Stomach smooth muscle (tissue), 2 donors: ENCODE measurements at regions not wholly inside any gene's neighbourhood (a gene's known extent, or its start where the extent isn't known, plus 50 kb on each side); places are given as distances from the start of the nearest gene placed in this dataset.

Experiments
- H3K27ac ChIP-seq: one replicate; pipeline ENCODE4 v1.7.0; 2013; ENCODE audit warnings: mild to moderate bottlenecking, low read length, inconsistent platforms
- H3K27me3 ChIP-seq, 2 donors: one replicate each; pipeline ENCODE4 v1.7.0; 2013; ENCODE audit warnings: low read length in 2 of 2; ENCODE audit not compliant: insufficient read depth in 2 of 2, control insufficient read depth in 1 of 2
- H3K36me3 ChIP-seq, 2 donors: one replicate each; pipeline ENCODE4 v1.7.0; 2013; ENCODE audit warnings: low read length in 2 of 2; ENCODE audit not compliant: control insufficient read depth in 2 of 2, insufficient read depth in 2 of 2
- H3K4me1 ChIP-seq: one replicate; pipeline ENCODE4 v1.7.0; 2013; ENCODE audit warnings: low read length; ENCODE audit not compliant: control insufficient read depth, insufficient read depth
- H3K4me3 ChIP-seq, 2 donors: one replicate each; pipeline ENCODE4 v1.7.0; 2013; ENCODE audit warnings: low read length in 2 of 2
- H3K9ac ChIP-seq, 2 donors: one replicate each; pipeline ENCODE4 v1.7.0; 2013; ENCODE audit warnings: low read length in 2 of 2, mild to moderate bottlenecking in 1 of 2
- H3K9me3 ChIP-seq, 2 donors: one replicate each; pipeline ENCODE4 v1.7.0; 2013; ENCODE audit warnings: low read length in 2 of 2; ENCODE audit not compliant: control insufficient read depth in 2 of 2
- donor health status: healthy.
- donor health status: Pancreatic carcinoma.

GRCh38 chr20:50304923-50305635, 114.4 kb downstream of the CEBPB start:
- Histone ChIP-seq H3K27ac (peak overlapping the region; percentile 99), H3K4me3 (peak overlapping the region in 1 of 2 donors; percentile 35), H3K4me1 (peaks cover 52% of the 10 kb centered on the region), H3K9me3 (no peaks in the 10 kb centered on the region), H3K36me3 (no peaks in the 10 kb centered on the region), H3K9ac (peak overlapping the region; percentile 70 to 72), H3K27me3 (no peaks in the 10 kb centered on the region)

- Histone ChIP-seq H3K4me3 (peak overlapping the region in 1 of 2 donors; percentile 15), H3K4me1 (peaks cover 56% of the 10 kb centered on the region)
Observed at GRCh38 chr20:50305636-50306477, 115.2 kb downstream of the CEBPB start.

GRCh38 chr20:50306478-50307423, 116.1 kb downstream of the CEBPB start:
- H3K4me1 ChIP-seq, result peaks cover 62% of the 10 kb centered on the region

More at GRCh38 chr20:50305636-50306477, 115.2 kb downstream of the CEBPB start:
- peak overlapping the region; percentile 99 for H3K27ac ChIP-seq
- peak overlapping the region; percentile 49 to 72 for H3K9ac ChIP-seq
- no peaks in the 10 kb centered on the region for H3K27me3 ChIP-seq
- no peaks in the 10 kb centered on the region for H3K9me3 ChIP-seq
- H3K36me3 ChIP-seq, result no peaks in the 10 kb centered on the region

GRCh38 chr20:50308166-50308512, 117.5 kb downstream of the CEBPB start:
- H3K4me3 ChIP-seq, result peak overlapping the region; percentile 8 to 52
- H3K9ac ChIP-seq, result peak overlapping the region; percentile 50 to 88

More at GRCh38 chr20:50306478-50307423, 116.1 kb downstream of the CEBPB start:
- peak overlapping the region in 1 of 2 donors; percentile 72 for H3K9ac ChIP-seq
- peak overlapping the region; percentile 99 for H3K27ac ChIP-seq
- H3K4me3 ChIP-seq, result no peak overlapping the region
- no peaks in the 10 kb centered on the region for H3K36me3 ChIP-seq
- no peaks in the 10 kb centered on the region for H3K9me3 ChIP-seq
- H3K27me3 ChIP-seq, result no peaks in the 10 kb centered on the region

GRCh38 chr20:50308513-50309279, 118.1 kb downstream of the CEBPB start:
- Histone ChIP-seq H3K27me3 (no peaks in the 10 kb centered on the region), H3K4me3 (peak overlapping the region; percentile 8 to 52), H3K36me3 (no peaks in the 10 kb centered on the region), H3K27ac (peak overlapping the region; percentile 96), H3K9ac (peak overlapping the region; percentile 73 to 88), H3K4me1 (peaks cover 73% of the 10 kb centered on the region), H3K9me3 (no peaks in the 10 kb centered on the region)

More at GRCh38 chr20:50308166-50308512, 117.5 kb downstream of the CEBPB start:
- no peaks in the 10 kb centered on the region for H3K36me3 ChIP-seq
- H3K27ac ChIP-seq, result peak overlapping the region; percentile 96
- H3K4me1 ChIP-seq, result peaks cover 74% of the 10 kb centered on the region
- no peaks in the 10 kb centered on the region for H3K9me3 ChIP-seq
- no peaks in the 10 kb centered on the region for H3K27me3 ChIP-seq

GRCh38 chr20:50309280-50309763, 118.7 kb downstream of the CEBPB start:
- Histone ChIP-seq H3K9me3 (no peaks in the 10 kb centered on the region), H3K27me3 (no peaks in the 10 kb centered on the region), H3K4me1 (peaks cover 67% of the 10 kb centered on the region), H3K4me3 (peak overlapping the region in 1 of 2 donors; percentile 40), H3K36me3 (no peaks in the 10 kb centered on the region), H3K9ac (peak overlapping the region; percentile 60 to 73), H3K27ac (peak overlapping the region; percentile 96)

- H3K4me3 ChIP-seq, result no peak overlapping the region
- H3K36me3 ChIP-seq, result no peaks in the 10 kb centered on the region
- H3K9ac ChIP-seq, result peak overlapping the region in 1 of 2 donors; percentile 73
- H3K27ac ChIP-seq, result peak overlapping the region; percentile 96
- no peaks in the 10 kb centered on the region for H3K27me3 ChIP-seq
- no peaks in the 10 kb centered on the region for H3K9me3 ChIP-seq
- H3K4me1 ChIP-seq, result peaks cover 60% of the 10 kb centered on the region
Observed at GRCh38 chr20:50309764-50310672, 119.4 kb downstream of the CEBPB start.

GRCh38 chr20:50310673-50311051, 120.0 kb downstream of the CEBPB start:
- Histone ChIP-seq H3K9me3 (no peaks in the 10 kb centered on the region), H3K9ac (no peak overlapping the region), H3K27ac (peak overlapping the region; percentile 77), H3K27me3 (no peaks in the 10 kb centered on the region), H3K36me3 (no peaks in the 10 kb centered on the region), H3K4me3 (no peak overlapping the region), H3K4me1 (peaks cover 54% of the 10 kb centered on the region)
